ENCODE measurements at regions not wholly inside any gene's neighbourhood (a gene's known extent, or its start where the extent isn't known, plus 50 kb on each side); places are given as distances from the start of the nearest gene placed in this dataset.

- intact Hi-C loops (cut with micrococcal nuclease) (no loop called here), in situ Hi-C loops (cut with MboI; ENCODE audit: low sequenced_read_pairs) (no loop called here), dilution Hi-C loops (cut with HindIII; ENCODE audit: low sequenced_read_pairs, unreplicated experiment) (no loop called here)
- Histone ChIP-seq H2AK5ac (ENCODE audit: low read depth, low read length) (no peak overlapping the region), H3K4me3 (ENCODE audit: insufficient read depth, low read depth, low read length) (no peak overlapping the region), H2BK15ac (ENCODE audit: low read depth, low read length) (no peak overlapping the region), H2AK9ac (replicated peaks; ENCODE audit: low read depth, low read length, poor library complexity) (no peak overlapping the region), H3K9me1 (ENCODE audit: insufficient read depth, low read length) (no peaks in the 10 kb centered on the region), H3K56ac (ENCODE audit: extremely low read depth, insufficient read depth, low read length) (no peak overlapping the region), H3K14ac (replicated peaks; ENCODE audit: low read depth, low read length) (no peak overlapping the region), H2AFZ (replicated peaks; ENCODE audit: low read length, poor library complexity) (no peak overlapping the region), H3K79me1 (ENCODE audit: low read depth in 1 of 2, low read length in 2 of 2) (no peaks in the 10 kb centered on the region), H4K5ac (ENCODE audit: low read depth, low read length) (no peak overlapping the region), H3K4ac (ENCODE audit: low read depth, low read length) (no peak overlapping the region), H4K8ac (ENCODE audit: low read depth in 2 of 2, low read length in 2 of 2) (no peak overlapping the region), H4K20me1 (ENCODE audit: insufficient read depth, low read length) (no peaks in the 10 kb centered on the region), H3K4me1 (ENCODE audit: control insufficient read depth, insufficient read depth, low read length) (no peaks in the 10 kb centered on the region), H3K9me3 (ENCODE audit: control insufficient read depth, insufficient read depth, low read length) (no peaks in the 10 kb centered on the region), H4K91ac (ENCODE audit: insufficient read depth, low read depth, low read length) (no peak overlapping the region), H3K27me3 (ENCODE audit: control insufficient read depth, insufficient read depth, low read length) (no peaks in the 10 kb centered on the region), H2BK20ac (ENCODE audit: low read depth, low read length) (no peak overlapping the region), H3K23ac (ENCODE audit: low read depth, low read length) (no peak overlapping the region), H2BK5ac (ENCODE audit: low read depth, low read length, poor library complexity, severe bottlenecking) (no peak overlapping the region), H3K18ac (ENCODE audit: low read depth, low read length) (no peak overlapping the region), H2BK120ac (ENCODE audit: low read depth, low read length) (no peak overlapping the region), H3K9ac (ENCODE audit: low read depth, low read length) (no peak overlapping the region), H3K27ac (ENCODE audit: insufficient read depth, low read length) (no peak overlapping the region), H3K4me2 (ENCODE audit: low read depth, low read length) (no peak overlapping the region), H3K36me3 (ENCODE audit: control insufficient read depth, insufficient read depth, low read length) (no peaks in the 10 kb centered on the region)
- ChIA-PET CTCF (no interaction called here), POLR2A (ENCODE audit: unreplicated experiment) (no interaction called here)
- no peak for TF ChIP-seq RCOR1 (IDR thresholded peaks at IDR 0.05; ENCODE audit: insufficient replicate concordance, low read length)
- TF ChIP-seq CEBPB (IDR thresholded peaks at IDR 0.05; ENCODE audit: low read depth, low read length) = no peak
- TF ChIP-seq ELK1 (IDR thresholded peaks at IDR 0.05; ENCODE audit: borderline replicate concordance, low read depth, low read length) = no peak
- TF ChIP-seq RFX5 (IDR thresholded peaks at IDR 0.05; ENCODE audit: low read depth, low read length) = no peak
- no peak for TF ChIP-seq CTCF (conservative IDR thresholded peaks at IDR 0.05; ENCODE audit: low read depth, low read length)
- no peak for TF ChIP-seq USF2 (IDR thresholded peaks at IDR 0.05; ENCODE audit: low read depth, low read length)
- no peak for TF ChIP-seq MAZ (IDR thresholded peaks at IDR 0.05; ENCODE audit: borderline replicate concordance, low read depth, low read length)
- TF ChIP-seq SMC3 (IDR thresholded peaks at IDR 0.05; ENCODE audit: low read depth, low read length) = no peak
- TF ChIP-seq CHD1 (IDR thresholded peaks at IDR 0.05; ENCODE audit: low read depth, low read length) = no peak
- no peak for TF ChIP-seq NFE2L2 (IDR thresholded peaks at IDR 0.05; ENCODE audit: low read depth, low read length)
- no peak for TF ChIP-seq MAFK (IDR thresholded peaks at IDR 0.05; ENCODE audit: low read depth, low read length)
- no peak for TF ChIP-seq MXI1 (IDR thresholded peaks at IDR 0.05; ENCODE audit: borderline replicate concordance, low read depth, low read length)
- WGBS, 2 experiments (ENCODE audit: extremely low coverage in 2 of 2, insufficient read length in 1 of 2) = no CpG with 5 or more reads among the region's 1 CpG
- no TSS peak for BruUV-seq (replicated peaks)
- DNase-seq (no peak), ATAC-seq (ENCODE audit: low read depth) (no peak)
Observed at GRCh38 chr1:82099170-82099569, 298.4 kb downstream of the ADGRL2 start.
